Fibroblast of lung (primary cell): ENCODE measurements at regions not wholly inside any gene's neighbourhood (a gene's known extent, or its start where the extent isn't known, plus 50 kb on each side); places are given as distances from the start of the nearest gene placed in this dataset.

Source experiments
- EZH2 ChIP-seq: IDR thresholded peaks from 2 replicates; pipeline ENCODE4 v1.5.1; 2012; ENCODE audit warnings: low read length, control low read depth, mild to moderate bottlenecking; ENCODE audit errors: missing control alignments
- TF ChIP-seq, protein P1 (sequence below), 2 donors: IDR thresholded peaks in 1 of 2; conservative IDR thresholded peaks in 1 of 2; 1 replicate in 1 of 2; 2 replicates in 1 of 2; pipeline ENCODE4 v1.5.1; 2011 to 2012; ENCODE audit warnings: low read length in 2 of 2, control low read depth in 1 of 2, inconsistent platforms in 1 of 2, low read depth in 1 of 2, mild to moderate bottlenecking in 1 of 2

DNA sequence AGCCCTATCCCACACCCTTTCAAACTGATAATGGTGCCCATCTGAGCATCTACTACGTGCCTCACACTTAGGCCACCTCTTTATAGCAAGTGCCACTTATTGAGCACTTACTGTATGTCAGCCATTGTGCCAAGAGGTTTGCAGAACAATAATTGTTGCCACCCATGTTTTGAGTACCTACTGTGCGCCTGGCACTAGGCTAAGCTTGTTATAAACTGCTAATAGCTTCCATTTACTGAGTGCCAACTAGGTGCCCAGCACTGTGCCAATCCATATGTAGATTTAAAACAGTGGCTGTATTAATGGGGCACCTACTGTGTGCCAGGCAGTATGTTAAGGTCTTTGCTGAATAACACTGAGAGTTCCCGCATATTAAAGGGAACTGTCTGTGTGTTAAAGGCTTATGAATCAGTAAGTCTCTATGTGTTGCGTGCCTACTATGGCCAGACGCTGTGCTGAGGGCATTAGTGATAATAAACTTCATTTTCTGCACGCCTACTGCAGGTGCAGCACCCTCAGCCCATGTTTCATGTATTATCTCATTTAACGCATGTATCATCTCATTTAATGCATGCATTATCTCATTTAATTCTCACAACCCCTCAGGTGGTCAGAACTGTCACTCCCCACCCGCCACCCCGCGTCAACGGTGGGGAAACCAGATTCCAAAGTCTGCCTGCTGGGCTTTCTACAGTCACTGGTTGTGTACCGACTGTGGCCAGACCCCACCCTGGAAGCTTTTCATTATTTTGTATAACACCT lies 105.0 kb downstream of the PTPRS start:
- TF ChIP-seq, protein P1, sequence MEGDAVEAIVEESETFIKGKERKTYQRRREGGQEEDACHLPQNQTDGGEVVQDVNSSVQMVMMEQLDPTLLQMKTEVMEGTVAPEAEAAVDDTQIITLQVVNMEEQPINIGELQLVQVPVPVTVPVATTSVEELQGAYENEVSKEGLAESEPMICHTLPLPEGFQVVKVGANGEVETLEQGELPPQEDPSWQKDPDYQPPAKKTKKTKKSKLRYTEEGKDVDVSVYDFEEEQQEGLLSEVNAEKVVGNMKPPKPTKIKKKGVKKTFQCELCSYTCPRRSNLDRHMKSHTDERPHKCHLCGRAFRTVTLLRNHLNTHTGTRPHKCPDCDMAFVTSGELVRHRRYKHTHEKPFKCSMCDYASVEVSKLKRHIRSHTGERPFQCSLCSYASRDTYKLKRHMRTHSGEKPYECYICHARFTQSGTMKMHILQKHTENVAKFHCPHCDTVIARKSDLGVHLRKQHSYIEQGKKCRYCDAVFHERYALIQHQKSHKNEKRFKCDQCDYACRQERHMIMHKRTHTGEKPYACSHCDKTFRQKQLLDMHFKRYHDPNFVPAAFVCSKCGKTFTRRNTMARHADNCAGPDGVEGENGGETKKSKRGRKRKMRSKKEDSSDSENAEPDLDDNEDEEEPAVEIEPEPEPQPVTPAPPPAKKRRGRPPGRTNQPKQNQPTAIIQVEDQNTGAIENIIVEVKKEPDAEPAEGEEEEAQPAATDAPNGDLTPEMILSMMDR (conservative IDR thresholded peaks at IDR 0.05 in 1 of 2, IDR thresholded peaks at IDR 0.05 in 1 of 2; ENCODE audit: low read depth in 1 of 2, low read length in 2 of 2) = no peak
- TF ChIP-seq EZH2 = no peak
